RCC 7860 (cell line): ENCODE measurements at regions not wholly inside any gene's neighbourhood (a gene's known extent, or its start where the extent isn't known, plus 50 kb on each side); places are given as distances from the start of the nearest gene placed in this dataset.
"Not testable (repeated sequence)": the region's sequence is repeated elsewhere in the genome, so short reads cannot be mapped to it uniquely, and the experiment has no call there.

Experiments used
- DNase-seq: peaks from one replicate; pipeline ENCODE4 v3.0.0-alpha.2; 2015; ENCODE audit warnings: low spot score
- FAIRE-seq: peaks from 2 replicates; lab custom pipeline; 2012; peaks lifted over from hg19 to GRCh38; lab: Jason Lieb, UNC

DNA sequence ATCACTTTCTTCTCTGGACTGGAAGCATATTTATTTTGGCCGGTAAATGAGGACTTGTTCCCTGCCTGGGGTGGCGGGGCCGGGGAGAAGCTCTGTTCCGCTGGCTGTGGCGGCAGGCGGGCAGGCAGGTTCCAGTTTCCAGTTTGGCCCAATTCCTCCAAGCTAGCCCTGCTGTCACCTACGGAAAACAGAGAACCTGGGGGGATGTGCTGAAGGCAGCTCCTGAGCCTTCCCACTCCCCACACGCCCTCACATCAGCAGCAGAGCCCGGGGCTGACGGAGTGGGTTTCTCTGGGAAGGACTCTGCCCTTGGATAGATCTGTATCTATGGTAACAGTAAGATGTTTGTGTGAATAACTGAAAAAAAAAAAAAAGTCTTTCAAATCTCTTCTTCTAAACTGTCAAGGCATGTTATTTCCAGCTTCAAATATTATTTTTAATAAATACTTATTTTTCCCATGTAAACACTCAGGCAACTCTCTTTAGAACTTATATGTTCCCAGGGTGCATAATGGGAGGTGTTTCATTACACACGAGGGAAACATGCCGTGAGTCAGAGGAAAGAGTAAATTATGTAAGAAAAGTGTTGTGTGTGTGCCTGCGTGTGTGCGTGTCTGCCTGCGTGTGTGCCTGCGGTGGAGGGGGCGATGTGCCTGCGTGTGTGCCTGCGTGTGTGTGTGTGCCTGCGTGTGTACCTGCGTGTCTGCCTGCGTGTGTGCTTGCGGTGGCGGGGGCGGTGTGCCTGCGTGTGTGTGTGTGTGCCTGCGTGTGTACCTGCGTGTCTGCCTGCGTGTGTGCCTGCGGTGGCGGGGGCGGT lies 116.1 kb upstream of the ZNF516 start:
- FAIRE-seq, result no peak
- DNase-seq, result no peak

DNA sequence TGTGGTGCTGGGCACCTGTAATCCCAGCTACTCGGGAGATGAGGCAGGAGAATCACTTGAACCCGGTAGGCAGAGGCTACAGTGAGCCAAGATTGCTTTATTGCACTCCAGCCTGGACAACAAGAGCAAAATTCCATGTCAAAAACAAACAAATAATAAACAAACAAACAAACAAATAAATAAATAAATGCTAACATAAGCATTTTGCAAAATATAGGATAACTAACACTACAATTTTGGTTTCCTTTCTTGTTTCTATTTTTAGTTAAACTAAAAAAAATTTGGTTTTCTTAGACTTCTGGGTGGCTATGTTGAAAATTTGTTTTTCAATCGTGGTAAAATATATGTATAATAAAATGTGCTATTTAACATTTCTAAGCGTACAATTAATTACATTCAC lies 115.0 kb upstream of the ZNF516 start:
- DNase-seq (no peak), FAIRE-seq (no peak)

DNA sequence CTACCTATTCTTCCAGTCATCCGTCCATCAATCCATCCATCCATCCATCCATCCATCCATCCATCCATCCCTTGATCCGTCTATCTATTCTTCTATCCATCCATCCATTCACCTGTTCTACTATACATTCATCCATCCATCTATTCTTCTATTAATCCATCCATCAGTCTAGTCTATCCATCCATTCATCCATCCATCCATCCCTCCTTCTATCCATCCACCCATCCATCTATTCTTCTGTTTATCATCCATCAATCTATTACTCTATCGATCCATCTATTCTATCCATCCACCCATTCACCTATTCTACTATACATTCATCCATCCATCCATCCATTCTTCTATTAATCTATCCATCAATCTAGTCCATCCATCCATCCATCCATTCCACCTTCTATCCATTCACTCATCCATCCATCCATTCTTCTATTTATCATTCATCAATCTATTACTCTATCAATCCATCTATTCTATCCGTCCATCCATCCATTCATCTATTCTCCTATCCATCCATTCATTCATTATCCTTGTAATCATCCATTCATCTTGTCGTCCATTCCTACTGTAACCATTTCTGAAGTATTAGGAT lies 110.4 kb upstream of the ZNF516 start:
- no peak for FAIRE-seq
- DNase-seq, result no peak

DNA sequence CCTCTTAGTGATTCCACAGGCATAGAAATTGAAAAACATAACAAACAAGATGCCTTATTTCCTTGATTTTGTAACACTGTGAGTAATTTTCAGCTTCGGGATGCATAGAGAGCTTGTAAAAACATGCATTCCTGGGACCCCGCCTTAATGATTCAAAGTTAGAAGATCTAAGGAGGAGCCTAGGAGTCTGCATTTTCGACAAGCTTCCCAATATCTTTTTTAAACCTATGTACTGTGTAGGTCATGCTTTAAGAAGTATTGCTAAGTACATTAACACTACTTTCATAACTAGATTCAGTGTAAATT lies 109.8 kb upstream of the ZNF516 start:
- no peak for DNase-seq
- FAIRE-seq, result no peak

DNA sequence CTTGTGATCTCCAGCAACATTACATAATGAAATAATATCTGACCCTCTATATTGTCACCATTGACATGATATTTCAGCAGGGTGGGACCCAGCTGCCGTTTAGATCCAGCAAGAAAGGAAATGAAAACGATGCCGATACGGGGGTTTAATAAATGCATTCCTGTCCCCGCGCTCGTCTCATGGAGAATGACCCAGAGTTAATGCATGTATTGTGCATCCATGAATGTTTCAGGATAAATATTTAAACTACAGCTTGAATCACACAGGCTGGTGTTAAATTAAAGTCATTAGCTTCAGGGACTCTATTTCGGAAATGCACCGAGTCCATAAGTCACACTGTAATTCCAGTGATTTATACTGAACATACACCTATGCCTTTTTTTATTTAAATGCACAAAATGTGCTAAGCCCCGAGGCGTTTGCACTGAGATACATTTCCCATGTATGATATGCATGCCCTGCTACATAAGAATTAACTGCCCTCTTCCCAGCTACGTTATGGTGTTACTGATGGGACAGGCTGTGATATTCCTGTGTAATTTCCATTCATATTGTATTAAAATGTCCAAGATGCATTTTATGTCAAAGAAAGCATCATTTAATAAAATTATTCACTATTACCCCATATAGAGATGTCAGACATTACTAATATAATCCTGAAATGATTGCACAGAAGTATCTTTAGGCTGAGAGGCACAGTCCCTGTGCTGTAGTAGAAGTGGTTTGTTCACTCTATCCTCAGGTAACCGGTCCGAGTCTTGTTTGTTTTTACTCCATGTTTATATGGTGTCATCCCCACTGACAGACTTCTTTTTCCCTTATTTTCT lies 109.3 kb upstream of the ZNF516 start:
- FAIRE-seq (no peak), DNase-seq (no peak)

DNA sequence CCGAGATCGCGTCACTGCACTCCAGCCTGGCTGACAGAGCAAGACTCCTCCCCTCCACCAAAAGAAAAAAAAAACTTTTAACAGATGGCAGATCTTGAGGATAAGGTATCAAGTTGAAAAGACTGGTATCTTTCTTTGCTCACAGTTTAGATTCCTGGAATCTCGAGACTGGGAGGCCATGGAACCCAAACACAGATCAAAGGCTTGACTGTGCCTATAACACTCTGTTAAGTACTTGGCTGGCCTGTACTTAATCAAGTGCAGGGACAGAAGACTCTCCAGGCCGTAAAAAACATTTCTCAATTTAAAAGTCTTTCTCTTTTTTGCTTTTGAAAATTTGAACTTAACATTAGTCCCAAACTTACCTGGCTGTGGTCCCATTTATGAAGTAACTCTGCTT lies 107.1 kb upstream of the ZNF516 start:
- FAIRE-seq (no peak), DNase-seq (no peak)

DNA sequence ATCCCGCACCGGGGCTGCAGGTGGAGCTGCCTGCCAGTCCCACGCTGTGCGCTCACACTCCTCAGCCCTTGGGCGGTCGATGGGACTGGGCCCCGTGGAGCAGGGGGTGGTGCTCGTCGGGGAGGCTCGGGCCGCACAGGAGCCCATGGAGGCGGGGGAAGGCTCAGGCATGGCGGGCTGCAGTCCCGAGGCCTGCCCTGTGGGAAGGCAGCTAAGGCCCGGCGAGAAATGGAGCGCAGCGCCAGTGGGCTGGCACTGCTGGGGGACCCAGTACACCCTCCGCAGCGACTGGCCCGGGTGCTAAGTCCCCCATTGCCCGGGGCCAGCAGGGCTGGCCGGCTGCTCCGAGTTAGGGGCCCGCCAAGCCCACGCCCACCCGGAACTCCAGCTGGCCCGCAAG lies 105.0 kb upstream of the ZNF516 start:
- DNase-seq, FAIRE-seq: not testable (repeated sequence)

DNA sequence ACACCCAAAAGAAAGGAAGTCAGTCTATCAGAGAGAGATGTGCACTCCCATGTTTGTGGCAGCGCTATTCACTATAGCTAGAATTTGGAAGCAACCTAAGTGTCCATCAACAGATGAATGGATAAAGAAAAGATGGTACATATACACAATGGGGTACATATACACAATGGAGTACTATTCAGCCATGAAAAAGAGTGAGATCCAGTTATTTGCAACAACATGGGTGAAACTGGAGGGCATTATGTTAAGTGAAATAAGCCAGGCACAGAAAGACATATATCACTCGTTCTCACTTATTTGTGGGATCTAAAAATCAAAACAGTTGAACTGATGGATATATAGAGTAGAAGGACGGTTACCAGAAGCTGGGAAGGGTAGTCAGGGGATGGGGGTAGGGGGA lies 99.9 kb upstream of the ZNF516 start:
- FAIRE-seq (no peak), DNase-seq (no peak)

DNA sequence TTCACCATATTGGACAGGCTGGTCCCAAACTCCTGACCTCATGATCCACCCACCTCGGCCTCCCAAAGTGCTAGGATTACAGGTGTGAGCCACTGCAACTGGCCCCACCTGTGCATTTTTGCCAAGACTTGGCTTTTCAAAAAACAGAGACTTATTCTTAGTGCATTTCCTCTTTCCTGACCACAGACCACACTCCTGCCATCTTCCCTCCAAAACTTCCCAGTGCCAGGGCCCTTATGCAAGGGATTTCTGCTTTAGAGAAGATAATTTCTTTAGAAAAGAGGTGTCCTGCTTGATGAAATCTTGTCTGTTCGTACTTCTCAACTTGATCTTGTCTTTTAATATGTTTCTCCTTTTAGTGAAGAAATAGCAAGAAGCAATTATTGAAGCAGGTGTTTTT lies 98.8 kb upstream of the ZNF516 start:
- FAIRE-seq (no peak), DNase-seq (no peak)

DNA sequence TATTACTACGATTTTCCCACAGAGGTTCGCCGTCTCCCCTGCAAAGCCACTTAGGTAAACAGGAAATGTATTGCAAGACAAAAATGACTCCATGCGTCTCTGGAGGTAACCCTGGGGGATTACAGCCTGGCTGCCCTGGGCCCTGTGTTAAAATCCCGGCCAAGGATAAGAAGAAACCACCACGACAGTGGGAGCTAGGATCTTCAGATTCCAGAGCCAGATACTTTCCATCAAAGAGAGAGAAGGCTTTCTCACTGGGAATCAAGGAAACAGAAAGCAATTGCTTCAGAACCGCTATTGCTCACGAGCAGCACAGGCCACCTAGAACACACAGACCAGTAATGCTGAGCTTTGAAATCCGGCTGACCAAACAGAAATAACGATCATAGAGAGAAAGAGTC lies 97.9 kb upstream of the ZNF516 start:
- no peak for FAIRE-seq
- DNase-seq, result no peak

DNA sequence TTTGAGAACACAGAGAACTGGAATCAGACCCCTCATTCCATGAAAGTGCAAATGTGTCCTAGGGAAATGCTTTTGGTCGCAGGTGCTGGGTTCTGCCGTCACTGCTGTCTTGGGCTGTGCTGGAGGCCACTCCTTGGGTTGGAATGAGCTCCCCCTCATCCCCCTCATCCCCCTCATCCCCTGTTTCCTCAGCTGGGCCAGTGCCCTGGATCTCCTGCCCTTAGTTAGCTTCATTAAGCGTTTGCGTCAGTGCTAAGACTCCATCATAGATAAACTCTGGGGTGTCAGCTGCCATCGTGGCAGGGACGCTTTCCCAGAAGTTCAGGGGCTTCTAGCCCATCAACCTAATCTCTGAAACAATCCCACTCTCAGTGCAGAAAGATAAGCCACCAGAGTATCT lies 97.1 kb upstream of the ZNF516 start:
- DNase-seq (no peak), FAIRE-seq (no peak)

DNA sequence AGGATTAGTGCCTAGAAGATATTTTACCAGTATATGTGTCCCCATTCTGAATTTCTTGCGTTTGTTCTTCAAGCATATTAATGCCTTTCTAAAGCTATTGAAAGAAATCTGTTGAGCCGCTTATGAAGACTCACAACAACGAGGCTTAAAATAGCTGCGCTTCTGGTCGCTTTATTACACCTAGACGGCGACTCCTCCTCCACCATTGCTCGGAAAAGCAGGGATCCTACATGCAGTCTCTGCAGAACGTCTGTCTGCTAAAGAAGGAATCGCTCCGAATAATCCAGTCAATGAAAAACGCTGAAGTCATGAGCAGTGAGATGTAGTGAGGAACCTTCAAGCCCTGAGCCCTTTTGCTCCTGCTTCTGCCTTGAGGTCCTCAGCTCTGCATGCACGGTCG lies 94.8 kb upstream of the ZNF516 start:
- DNase-seq (no peak), FAIRE-seq (no peak)

DNA sequence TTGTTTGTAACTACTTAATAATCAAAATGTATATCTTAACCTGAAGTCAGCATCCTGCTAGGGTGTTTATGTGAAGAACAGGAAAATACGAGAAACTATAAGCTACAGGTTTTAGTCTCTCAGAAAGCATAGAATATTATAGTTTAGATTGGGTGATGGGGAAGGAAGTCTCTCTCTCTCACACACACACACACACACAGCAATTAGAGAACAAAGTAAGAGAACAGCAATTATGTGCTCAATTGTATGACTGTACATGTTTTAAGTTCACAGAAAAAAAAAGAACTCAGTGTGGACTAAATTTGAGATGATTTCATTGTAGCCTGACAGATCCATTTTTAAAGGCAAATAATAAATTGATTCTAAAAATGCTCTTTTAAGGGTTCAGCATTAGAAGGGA lies 94.3 kb upstream of the ZNF516 start:
- FAIRE-seq, result no peak
- DNase-seq, result no peak

DNA sequence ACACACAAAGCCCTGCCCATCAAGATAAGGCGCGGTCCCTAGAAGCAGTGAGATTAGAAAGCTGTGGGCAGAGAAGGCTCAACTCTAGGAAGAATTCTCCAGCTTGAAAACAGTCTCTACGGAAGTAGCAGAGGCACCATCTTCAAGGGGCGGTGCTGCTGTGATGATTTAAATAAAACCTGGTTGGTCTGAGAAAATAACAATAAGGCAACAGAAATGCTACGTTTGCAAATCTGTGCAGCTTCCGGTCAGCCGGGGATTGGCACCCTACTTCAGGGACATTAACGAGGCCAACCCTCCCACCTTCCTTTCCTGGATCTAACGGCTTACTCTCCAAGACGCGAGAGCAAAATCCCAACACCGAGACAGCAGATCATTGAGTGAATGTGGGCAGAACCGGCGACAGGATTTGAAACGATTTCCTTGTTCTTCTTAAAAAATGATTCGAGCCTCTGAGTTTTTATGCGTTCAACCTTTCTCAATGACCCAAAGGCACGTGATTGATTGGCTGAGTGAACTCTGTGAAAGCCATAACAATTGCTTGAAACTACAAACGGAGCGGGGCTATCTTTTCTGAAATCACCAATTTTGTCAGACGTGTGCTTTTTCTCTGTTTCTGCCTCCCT lies 93.7 kb upstream of the ZNF516 start:
- FAIRE-seq (no peak), DNase-seq (no peak)

DNA sequence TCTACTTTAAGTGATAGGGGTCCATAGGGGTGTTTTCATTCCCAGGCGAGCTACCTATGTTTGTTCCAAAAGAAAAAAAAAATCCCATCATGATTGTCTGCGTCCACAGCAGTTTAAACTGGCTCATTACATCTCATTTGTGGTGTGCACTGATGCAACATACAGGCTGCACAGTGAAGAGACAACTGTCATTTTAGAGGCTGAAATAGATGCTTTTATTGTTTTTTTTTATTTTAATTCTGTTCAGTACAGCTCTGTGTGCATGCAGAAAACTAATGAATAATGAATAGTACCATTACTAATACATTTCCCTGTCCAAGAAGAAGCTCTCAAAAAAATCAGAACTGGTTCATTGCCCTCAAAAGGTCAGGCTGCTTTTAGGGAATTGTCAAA lies 92.8 kb upstream of the ZNF516 start:
- no peak for DNase-seq
- no peak for FAIRE-seq

DNA sequence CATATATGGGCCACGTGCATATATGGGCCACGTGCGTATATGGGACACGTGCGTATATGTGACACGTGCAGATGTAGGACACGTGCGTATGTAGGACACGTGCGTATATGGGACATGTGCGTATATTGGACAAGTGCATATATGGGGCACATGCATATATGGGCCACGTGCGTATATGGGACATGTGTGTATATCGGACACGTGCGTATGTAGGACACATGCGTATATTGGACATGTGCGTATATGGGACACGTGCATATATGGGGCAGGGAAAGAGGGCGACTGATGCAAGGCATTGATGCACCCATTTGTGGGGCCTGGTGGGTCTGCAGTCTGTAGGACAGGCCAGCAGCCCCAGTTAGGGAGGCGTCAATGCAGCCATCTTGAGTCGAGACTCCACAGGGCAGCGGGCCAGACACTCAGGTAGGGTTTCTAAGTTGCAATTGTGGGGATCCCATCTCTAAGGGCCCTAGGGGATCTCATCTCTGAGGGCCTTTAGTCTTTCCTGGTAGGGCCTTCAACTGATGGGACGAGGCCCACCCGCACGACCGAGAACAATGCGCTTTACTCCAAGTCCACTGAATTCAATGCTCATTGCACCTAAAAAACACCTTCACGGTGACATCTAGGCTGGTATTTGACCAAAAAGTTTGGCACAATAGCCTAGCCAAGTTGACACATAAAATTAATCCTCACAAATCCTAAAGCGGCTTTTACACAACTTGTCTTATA lies 92.3 kb upstream of the ZNF516 start:
- FAIRE-seq (no peak), DNase-seq (no peak)

DNA sequence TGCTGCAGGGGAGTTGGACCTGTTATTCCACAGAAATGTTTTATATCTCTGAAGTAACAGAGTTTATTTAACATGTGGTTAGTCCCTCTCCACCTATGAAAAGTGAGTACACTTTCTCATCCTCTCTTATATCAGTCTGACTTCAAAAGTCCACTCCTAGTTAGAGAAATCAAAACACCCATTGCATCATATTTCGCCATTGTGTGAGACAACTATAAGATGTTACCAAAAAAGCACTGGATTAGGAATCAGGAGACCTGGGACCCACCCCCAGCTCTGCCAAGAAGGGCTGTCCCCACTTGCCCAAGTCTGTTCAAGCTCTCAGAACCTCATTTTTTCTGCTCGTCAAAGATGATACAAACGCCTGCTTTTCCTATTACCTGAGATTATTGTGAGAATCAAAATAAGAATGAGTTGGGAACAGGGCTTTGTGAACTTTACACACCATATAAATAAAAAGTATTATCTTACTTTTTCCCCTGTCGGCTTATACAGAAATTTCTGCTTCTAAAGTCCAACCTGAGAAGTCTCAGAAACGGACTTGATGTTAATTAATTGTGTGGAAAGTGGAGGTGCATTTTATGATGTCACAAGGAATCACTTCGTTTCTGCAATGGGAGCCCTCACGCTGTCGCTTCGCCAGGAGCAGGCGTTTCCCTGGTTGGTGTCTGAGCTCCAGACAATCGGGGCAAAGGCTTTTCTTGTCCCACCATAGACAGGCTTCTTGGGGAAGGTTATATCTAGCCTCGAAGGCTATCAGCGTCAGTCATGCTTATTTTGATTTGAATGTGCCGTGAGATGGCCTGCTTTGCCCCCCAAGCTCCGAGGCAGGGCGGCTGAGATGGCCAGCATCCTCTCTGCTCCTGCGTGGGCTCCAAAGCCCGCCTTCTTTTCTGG lies 89.6 kb upstream of the ZNF516 start:
- no peak for DNase-seq
- no peak for FAIRE-seq

DNA sequence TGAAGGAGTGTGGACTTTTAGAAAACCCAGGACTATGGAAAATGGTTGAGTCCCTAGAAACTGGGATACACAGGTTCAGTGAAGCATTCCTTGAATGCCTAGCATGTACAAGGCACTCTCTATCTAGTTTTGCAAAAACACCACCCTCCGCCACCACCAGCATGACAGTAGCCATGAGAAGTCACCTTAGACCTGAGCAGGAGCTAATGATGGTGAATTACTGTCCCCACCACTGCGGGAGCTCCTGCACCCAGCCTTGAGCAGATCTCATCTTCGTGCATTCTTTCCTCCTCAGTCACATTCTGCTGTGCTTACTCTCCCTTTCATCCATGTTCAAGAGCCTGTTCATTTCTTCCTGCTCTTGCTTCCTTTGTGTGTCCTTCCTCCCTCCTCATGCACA lies 86.2 kb upstream of the ZNF516 start:
- DNase-seq (no peak), FAIRE-seq (no peak)

DNA sequence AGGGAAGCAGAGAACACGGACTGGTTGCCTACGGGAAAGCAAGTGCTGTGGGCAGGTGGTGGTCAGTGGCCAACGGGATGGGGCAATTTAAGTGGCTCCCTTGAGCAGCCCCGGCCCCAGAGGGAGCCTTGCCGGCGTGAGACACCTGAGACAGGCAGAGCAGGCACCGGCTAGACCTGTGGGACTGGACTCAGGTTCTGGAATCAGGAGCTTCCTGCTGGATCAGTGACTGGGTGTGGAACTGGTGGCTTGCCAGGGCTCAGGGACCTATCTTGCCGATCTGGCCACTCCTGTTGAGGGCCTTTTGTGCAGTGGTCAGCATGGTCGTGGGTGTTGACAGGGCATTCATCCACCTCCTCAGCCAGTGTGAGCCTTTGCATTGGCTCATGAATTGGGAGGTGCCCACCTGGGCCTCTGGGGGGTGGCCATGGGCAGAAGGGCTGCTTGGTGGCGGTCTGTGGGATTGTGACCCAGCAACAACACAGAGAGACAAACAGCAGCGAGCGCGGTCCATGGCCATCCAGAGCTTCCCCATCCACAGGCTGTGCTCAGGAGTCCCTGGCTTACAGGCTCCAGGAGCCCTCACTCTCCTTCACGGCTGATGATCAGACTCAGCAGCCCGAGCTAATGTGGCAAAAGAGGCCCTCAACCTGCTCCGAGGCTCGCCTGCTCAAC lies 85.4 kb upstream of the ZNF516 start:
- no peak for FAIRE-seq
- no peak for DNase-seq

DNA sequence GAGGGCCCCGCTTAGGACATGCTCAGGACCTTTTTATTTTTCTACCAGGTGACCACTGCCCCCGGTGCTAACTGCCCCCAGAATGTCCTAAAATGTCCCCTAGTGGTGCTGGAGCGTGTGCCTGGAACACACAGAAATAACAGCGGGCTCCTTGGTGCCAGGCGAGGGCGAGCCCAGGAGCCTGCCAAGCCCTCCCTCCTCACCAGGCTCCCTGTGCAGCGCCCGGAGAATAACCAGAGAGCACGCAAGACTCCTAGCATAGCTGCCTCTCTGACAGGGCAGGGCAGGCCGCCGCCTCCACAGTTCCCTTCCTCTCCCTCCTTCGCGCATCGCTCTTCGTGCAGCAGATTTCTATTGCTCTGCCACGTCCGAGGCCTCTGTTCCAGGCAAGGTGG lies 84.3 kb upstream of the ZNF516 start:
- no peak for DNase-seq
- no peak for FAIRE-seq
